NB4 (cell line): ENCODE measurements at regions not wholly inside any gene's neighbourhood (a gene's known extent, or its start where the extent isn't known, plus 50 kb on each side); places are given as distances from the start of the nearest gene placed in this dataset.

Experiments
- DNase-seq: peaks from one replicate; pipeline ENCODE4 v3.0.0; 2010; ENCODE audit warnings: low read depth
- H3K4me3 ChIP-seq: one replicate; pipeline ENCODE4 v1.5.1; 2011; ENCODE audit warnings: mild to moderate bottlenecking, low read depth, low read length, moderate library complexity
- MAX ChIP-seq: IDR thresholded peaks from 2 replicates; pipeline ENCODE4 v1.6.1; 2011; ENCODE audit warnings: low read depth, low read length
- MYC ChIP-seq: IDR thresholded peaks from 2 replicates; pipeline ENCODE4 v1.6.1; 2011; ENCODE audit warnings: low read depth, low read length
- POLR2A ChIP-seq: IDR thresholded peaks from 2 replicates; pipeline ENCODE4 v1.6.1; 2011; ENCODE audit warnings: mild to moderate bottlenecking; ENCODE audit not compliant: insufficient read length; ENCODE audit errors: extremely low read depth
- TF ChIP-seq, protein P1 (sequence below): IDR thresholded peaks from one replicate; pipeline ENCODE4 v1.5.1; 2012; ENCODE audit warnings: low read depth, low read length

GRCh38 chr5:143908959-143909358, 97.0 kb downstream of the HMHB1 start:
- TF ChIP-seq MAX: no peak
- TF ChIP-seq MYC: no peak
- TF ChIP-seq POLR2A: no peak
- TF ChIP-seq, protein P1, sequence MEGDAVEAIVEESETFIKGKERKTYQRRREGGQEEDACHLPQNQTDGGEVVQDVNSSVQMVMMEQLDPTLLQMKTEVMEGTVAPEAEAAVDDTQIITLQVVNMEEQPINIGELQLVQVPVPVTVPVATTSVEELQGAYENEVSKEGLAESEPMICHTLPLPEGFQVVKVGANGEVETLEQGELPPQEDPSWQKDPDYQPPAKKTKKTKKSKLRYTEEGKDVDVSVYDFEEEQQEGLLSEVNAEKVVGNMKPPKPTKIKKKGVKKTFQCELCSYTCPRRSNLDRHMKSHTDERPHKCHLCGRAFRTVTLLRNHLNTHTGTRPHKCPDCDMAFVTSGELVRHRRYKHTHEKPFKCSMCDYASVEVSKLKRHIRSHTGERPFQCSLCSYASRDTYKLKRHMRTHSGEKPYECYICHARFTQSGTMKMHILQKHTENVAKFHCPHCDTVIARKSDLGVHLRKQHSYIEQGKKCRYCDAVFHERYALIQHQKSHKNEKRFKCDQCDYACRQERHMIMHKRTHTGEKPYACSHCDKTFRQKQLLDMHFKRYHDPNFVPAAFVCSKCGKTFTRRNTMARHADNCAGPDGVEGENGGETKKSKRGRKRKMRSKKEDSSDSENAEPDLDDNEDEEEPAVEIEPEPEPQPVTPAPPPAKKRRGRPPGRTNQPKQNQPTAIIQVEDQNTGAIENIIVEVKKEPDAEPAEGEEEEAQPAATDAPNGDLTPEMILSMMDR: no peak
- no peak overlapping the region for H3K4me3 ChIP-seq
- DNase-seq: no peak

DNA sequence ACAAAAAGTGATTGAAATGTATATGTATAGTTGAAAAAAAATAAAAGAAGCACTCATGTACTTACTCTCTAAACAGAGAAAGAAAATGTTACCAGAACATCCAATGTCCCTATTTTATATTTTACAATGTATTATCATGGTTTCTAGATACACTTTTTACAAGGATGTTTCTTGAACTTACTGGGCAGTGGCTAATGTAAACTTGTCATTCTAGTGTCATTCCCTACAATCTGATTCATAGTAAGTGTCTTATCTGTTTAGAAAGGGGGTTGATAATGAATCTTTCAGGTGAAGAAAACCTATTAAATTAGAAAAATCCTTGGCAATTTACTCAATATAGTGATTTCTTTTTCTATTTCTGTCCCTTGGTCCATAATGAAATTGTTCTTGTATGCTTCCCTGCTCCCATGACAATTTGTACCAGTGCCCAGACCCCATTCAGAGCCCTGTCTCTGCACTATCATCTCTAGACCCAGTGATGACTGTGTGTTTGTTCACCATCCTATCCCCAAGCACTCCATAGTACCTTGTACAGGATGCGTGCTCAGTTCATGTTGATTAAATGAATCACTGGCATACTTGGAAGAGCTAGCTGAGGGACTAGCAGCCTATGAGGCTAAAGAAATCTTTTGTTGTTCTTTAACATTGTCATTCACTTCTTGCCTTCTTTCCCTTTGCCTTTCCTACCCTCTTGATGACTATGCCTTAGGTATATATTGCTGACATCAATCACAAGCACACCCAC, 101.2 kb downstream of the HMHB1 start:
- TF ChIP-seq POLR2A: no peak
- TF ChIP-seq, protein P1: no peak
- TF ChIP-seq MAX: no peak
- TF ChIP-seq MYC: no peak
- H3K4me3 ChIP-seq: no peak overlapping the region
- DNase-seq: no peak

GRCh38 chr5:143914756-143915155, 102.8 kb downstream of the HMHB1 start:
- no peak for DNase-seq
- TF ChIP-seq MAX: no peak
- TF ChIP-seq POLR2A: no peak
- TF ChIP-seq MYC: no peak
- TF ChIP-seq, protein P1: no peak
- no peak overlapping the region for H3K4me3 ChIP-seq

GRCh38 chr5:143916451-143916850, 104.5 kb downstream of the HMHB1 start:
- H3K4me3 ChIP-seq: no peak overlapping the region
- DNase-seq: no peak
- no peak for TF ChIP-seq POLR2A
- no peak for TF ChIP-seq MYC
- TF ChIP-seq MAX: no peak
- TF ChIP-seq, protein P1: no peak

DNA sequence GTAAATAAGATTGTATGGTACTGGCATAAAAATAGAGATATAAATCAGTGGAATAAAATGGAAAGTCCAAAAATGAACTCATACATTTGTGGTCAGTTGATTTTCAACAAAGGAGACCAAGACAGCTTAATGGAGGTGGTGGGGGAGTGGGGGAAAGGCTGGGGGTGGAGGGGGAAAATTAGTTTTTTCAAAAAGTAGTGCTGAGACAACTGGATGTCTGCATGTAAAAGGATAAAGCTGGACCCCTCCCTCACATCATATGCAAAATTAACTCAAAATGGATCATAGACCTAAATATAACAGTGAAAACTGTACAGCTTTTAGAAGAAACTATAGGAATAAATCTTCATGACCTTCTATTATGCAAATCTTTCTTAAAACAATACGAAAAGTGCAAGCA, 107.0 kb downstream of the HMHB1 start:
- no peak overlapping the region for H3K4me3 ChIP-seq
- DNase-seq: no peak
- TF ChIP-seq MYC (no peak), POLR2A (no peak), MAX (no peak)
- TF ChIP-seq, protein P1: no peak
